ENCODE measurements at regions not wholly inside any gene's neighbourhood (a gene's known extent, or its start where the extent isn't known, plus 50 kb on each side); places are given as distances from the start of the nearest gene placed in this dataset.
"Not testable (repeated sequence)": the region's sequence is repeated elsewhere in the genome, so short reads cannot be mapped to it uniquely, and the experiment has no call there.

- DNase-seq (ENCODE audit: low spot score), result no peak
These were observed 742.5 kb downstream of the ETS1 start for GRCh38 chr11:127844876-127845275.

- DNase-seq (ENCODE audit: low spot score), result peak; percentile 75
These were observed 743.6 kb downstream of the ETS1 start for GRCh38 chr11:127843483-127844396.

- no peak for DNase-seq (ENCODE audit: low spot score)
These were observed 762.2 kb downstream of the ETS1 start for GRCh38 chr11:127825183-127825582.

- DNase-seq (ENCODE audit: low spot score), result no peak
These were observed 768.7 kb downstream of the ETS1 start for GRCh38 chr11:127818625-127819024.

GRCh38 chr11:127816962-127817361, 770.4 kb downstream of the ETS1 start:
- DNase-seq (ENCODE audit: low spot score), result no peak

- DNase-seq (ENCODE audit: low spot score), result no peak
These were observed 772.0 kb downstream of the ETS1 start for GRCh38 chr11:127815331-127815730.

GRCh38 chr11:127806501-127806900, 780.9 kb downstream of the ETS1 start:
- no peak for DNase-seq (ENCODE audit: low spot score)

- no peak for DNase-seq (ENCODE audit: low spot score)
These were observed 781.6 kb downstream of the ETS1 start for GRCh38 chr11:127805771-127806170.

- no peak for DNase-seq (ENCODE audit: low spot score)
These were observed 782.5 kb downstream of the ETS1 start for GRCh38 chr11:127804747-127805400.

GRCh38 chr11:127803755-127804154, 783.6 kb downstream of the ETS1 start:
- no peak for DNase-seq (ENCODE audit: low spot score)

- no peak for DNase-seq (ENCODE audit: low spot score)
These were observed 786.2 kb downstream of the ETS1 start for GRCh38 chr11:127800989-127801688.

GRCh38 chr11:127795326-127795725, 792.0 kb downstream of the ETS1 start:
- no peak for DNase-seq (ENCODE audit: low spot score)

- no peak for DNase-seq (ENCODE audit: low spot score)
These were observed 791.3 kb upstream of the KIRREL3 start for GRCh38 chr11:127791844-127792243.

GRCh38 chr11:127790592-127790991, 790.0 kb upstream of the KIRREL3 start:
- DNase-seq (ENCODE audit: low spot score), result no peak

- DNase-seq (ENCODE audit: low spot score), result no peak
These were observed 789.4 kb upstream of the KIRREL3 start for GRCh38 chr11:127789927-127790326.

GRCh38 chr11:127772938-127773337, 772.4 kb upstream of the KIRREL3 start:
- DNase-seq (ENCODE audit: low spot score), result not testable (repeated sequence)

GRCh38 chr11:127768931-127769330, 768.4 kb upstream of the KIRREL3 start:
- not testable (repeated sequence) for DNase-seq (ENCODE audit: low spot score)

GRCh38 chr11:127766734-127767133, 766.2 kb upstream of the KIRREL3 start:
- no peak for DNase-seq (ENCODE audit: low spot score)

GRCh38 chr11:127738771-127739286, 738.3 kb upstream of the KIRREL3 start:
- DNase-seq (ENCODE audit: low spot score), result no peak

GRCh38 chr11:127737499-127737898, 736.9 kb upstream of the KIRREL3 start:
- no peak for DNase-seq (ENCODE audit: low spot score)

- no peak for DNase-seq (ENCODE audit: low spot score)
These were observed 733.0 kb upstream of the KIRREL3 start for GRCh38 chr11:127733552-127733951.

- no peak for DNase-seq (ENCODE audit: low spot score)
These were observed 725.8 kb upstream of the KIRREL3 start for GRCh38 chr11:127726367-127726766.

All from activated CD4-positive, alpha-beta T cell treated with anti-CD3 and anti-CD28 coated beads, Interleukin-2, Interleukin-4, amounts not matched to agents 100 ng/mL and 50 ng/mL, durations not matched to agents 16 hours and 8 hours (primary cell).